ENCODE measurements at regions not wholly inside any gene's neighbourhood (a gene's known extent, or its start where the extent isn't known, plus 50 kb on each side); places are given as distances from the start of the nearest gene placed in this dataset.

DNA sequence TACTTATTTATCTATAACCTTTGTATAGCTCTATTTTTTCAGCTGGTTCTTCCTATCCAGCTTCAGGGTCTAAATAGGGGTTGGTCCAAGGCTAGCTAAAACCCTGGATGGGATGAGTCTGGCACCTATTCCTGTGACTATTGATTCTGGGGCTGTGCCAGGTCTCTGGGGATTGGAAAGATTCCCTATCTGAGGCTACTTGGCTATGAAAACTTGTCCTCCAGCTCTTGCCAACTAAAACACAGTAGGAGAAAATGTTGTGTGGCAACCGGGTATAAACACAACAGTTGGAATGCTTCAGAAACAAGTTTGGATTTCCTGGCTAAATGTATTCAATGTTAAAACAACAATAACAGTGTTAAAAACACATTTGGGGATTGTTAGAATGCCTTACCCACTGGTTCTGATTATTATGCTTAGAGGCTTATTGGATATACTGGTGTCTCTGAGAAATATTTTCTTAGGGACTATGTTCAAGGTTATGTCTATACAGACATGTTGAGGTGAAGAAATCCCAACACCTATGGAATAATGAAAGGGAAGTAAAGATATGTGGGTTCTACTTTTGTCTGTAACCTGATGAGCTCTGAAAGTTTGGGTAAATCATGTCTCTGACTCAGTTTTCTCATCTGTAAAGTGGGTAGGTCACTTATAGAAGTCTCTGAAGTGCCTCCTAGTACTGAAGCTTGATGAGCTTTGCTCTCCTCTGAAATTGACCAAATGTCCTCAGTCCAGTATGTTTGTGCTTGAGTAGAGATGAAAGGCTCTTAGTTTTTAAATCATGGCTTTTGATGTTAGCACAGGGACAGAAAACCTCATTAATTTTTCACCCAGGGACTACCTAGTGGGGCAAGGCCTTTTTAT, 460.7 kb downstream of the MTX2 start (continued):
- no peak for TF ChIP-seq ZNF354C (tag by site-specific recombination; IDR thresholded peaks at IDR 0.05; ENCODE audit: borderline replicate concordance, low read depth)
- TF ChIP-seq IKZF3 (tag by site-specific recombination; IDR thresholded peaks at IDR 0.05): no peak
- 0 out of 2 replicates have a peak, but pooled peaks have one; percentile 19 for TF ChIP-seq ZXDB (tag by site-specific recombination; IDR thresholded peaks at IDR 0.05)
- no peak for TF ChIP-seq ZNF514 (tag by site-specific recombination; IDR thresholded peaks at IDR 0.05)
- TF ChIP-seq ZNF629 (tag by site-specific recombination; IDR thresholded peaks at IDR 0.05): no peak

DNA sequence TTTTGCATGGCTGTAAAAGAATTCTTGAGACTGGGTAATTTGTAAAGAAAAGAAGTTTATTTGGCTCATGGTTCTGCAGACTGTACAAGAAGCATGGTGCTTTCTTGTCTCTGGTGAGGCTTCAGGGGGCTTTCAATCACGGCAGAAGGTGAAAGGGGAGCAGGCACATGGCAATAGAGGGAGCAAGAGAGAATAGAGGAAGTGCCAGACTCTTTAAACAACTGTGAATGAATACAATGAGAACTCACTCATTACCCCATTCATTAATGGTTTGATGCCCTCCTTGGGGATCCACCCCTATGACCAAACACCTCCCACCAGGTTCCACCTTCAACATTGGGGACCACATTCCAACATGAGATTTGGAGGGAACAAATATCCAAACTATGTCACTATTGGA, 463.5 kb downstream of the MTX2 start:
- no peak overlapping the region for H3K4me3 ChIP-seq (ENCODE audit: low read depth, low read length)
- POLR2A ChIA-PET: no interaction called here
- H3K27ac ChIP-seq (ENCODE audit: extremely low read depth, low read depth, low read length): no peak overlapping the region
- CTCF ChIA-PET: no interaction called here
- no peaks in the 10 kb centered on the region for H3K36me3 ChIP-seq (ENCODE audit: control insufficient read depth in 2 of 2, insufficient read depth in 1 of 2, low read length in 2 of 2)
- no peak for TF ChIP-seq ZBTB17 (tag by site-specific recombination; IDR thresholded peaks at IDR 0.05)
- TF ChIP-seq, protein P1, sequence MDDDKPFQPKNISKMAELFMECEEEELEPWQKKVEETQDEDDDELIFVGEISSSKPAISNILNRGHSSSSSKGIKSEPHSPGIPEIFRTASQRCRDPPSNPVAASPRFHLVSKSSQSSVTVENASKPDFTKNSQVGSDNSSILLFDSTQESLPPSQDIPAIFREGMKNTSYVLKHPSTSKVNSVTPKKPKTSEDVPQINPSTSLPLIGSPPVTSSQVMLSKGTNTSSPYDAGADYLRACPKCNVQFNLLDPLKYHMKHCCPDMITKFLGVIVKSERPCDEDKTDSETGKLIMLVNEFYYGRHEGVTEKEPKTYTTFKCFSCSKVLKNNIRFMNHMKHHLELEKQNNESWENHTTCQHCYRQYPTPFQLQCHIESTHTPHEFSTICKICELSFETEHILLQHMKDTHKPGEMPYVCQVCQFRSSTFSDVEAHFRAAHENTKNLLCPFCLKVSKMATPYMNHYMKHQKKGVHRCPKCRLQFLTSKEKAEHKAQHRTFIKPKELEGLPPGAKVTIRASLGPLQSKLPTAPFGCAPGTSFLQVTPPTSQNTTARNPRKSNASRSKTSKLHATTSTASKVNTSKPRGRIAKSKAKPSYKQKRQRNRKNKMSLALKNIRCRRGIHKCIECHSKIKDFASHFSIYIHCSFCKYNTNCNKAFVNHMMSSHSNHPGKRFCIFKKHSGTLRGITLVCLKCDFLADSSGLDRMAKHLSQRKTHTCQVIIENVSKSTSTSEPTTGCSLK (tag by site-specific recombination; IDR thresholded peaks at IDR 0.05): no peak
- TF ChIP-seq ZNF416 (tag by site-specific recombination; IDR thresholded peaks at IDR 0.05): no peak
- TF ChIP-seq, protein P2, sequence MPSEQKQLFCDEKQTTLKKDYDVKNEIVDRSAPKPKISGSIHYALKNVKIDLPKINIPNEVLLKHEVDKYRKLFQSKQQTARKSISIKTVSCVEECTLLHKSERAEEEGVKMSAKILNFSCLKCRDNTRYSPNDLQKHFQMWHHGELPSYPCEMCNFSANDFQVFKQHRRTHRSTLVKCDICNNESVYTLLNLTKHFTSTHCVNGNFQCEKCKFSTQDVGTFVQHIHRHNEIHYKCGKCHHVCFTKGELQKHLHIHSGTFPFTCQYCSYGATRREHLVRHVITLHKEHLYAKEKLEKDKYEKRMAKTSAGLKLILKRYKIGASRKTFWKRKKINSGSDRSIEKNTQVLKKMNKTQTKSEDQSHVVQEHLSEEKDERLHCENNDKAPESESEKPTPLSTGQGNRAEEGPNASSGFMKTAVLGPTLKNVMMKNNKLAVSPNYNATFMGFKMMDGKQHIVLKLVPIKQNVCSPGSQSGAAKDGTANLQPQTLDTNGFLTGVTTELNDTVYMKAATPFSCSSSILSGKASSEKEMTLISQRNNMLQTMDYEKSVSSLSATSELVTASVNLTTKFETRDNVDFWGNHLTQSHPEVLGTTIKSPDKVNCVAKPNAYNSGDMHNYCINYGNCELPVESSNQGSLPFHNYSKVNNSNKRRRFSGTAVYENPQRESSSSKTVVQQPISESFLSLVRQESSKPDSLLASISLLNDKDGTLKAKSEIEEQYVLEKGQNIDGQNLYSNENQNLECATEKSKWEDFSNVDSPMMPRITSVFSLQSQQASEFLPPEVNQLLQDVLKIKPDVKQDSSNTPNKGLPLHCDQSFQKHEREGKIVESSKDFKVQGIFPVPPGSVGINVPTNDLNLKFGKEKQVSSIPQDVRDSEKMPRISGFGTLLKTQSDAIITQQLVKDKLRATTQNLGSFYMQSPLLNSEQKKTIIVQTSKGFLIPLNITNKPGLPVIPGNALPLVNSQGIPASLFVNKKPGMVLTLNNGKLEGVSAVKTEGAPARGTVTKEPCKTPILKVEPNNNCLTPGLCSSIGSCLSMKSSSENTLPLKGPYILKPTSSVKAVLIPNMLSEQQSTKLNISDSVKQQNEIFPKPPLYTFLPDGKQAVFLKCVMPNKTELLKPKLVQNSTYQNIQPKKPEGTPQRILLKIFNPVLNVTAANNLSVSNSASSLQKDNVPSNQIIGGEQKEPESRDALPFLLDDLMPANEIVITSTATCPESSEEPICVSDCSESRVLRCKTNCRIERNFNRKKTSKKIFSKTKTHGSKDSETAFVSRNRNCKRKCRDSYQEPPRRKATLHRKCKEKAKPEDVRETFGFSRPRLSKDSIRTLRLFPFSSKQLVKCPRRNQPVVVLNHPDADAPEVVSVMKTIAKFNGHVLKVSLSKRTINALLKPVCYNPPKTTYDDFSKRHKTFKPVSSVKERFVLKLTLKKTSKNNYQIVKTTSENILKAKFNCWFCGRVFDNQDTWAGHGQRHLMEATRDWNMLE (tag by site-specific recombination; conservative IDR thresholded peaks at IDR 0.05; ENCODE audit: low read depth): no peak
- TF ChIP-seq, protein P3, sequence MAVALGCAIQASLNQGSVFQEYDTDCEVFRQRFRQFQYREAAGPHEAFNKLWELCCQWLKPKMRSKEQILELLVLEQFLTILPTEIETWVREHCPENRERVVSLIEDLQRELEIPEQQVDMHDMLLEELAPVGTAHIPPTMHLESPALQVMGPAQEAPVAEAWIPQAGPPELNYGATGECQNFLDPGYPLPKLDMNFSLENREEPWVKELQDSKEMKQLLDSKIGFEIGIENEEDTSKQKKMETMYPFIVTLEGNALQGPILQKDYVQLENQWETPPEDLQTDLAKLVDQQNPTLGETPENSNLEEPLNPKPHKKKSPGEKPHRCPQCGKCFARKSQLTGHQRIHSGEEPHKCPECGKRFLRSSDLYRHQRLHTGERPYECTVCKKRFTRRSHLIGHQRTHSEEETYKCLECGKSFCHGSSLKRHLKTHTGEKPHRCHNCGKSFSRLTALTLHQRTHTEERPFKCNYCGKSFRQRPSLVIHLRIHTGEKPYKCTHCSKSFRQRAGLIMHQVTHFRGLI (tag by site-specific recombination; IDR thresholded peaks at IDR 0.05): no peak
- no peak for TF ChIP-seq REPIN1 (tag by site-specific recombination; IDR thresholded peaks at IDR 0.05; ENCODE audit: low read depth)
- TF ChIP-seq ZNF514 (tag by site-specific recombination; IDR thresholded peaks at IDR 0.05): no peak
- TF ChIP-seq ZNF677 (tag by site-specific recombination; IDR thresholded peaks at IDR 0.05): no peak
- TF ChIP-seq ZNF404 (tag by site-specific recombination; IDR thresholded peaks at IDR 0.05): no peak
- TF ChIP-seq, protein P4, sequence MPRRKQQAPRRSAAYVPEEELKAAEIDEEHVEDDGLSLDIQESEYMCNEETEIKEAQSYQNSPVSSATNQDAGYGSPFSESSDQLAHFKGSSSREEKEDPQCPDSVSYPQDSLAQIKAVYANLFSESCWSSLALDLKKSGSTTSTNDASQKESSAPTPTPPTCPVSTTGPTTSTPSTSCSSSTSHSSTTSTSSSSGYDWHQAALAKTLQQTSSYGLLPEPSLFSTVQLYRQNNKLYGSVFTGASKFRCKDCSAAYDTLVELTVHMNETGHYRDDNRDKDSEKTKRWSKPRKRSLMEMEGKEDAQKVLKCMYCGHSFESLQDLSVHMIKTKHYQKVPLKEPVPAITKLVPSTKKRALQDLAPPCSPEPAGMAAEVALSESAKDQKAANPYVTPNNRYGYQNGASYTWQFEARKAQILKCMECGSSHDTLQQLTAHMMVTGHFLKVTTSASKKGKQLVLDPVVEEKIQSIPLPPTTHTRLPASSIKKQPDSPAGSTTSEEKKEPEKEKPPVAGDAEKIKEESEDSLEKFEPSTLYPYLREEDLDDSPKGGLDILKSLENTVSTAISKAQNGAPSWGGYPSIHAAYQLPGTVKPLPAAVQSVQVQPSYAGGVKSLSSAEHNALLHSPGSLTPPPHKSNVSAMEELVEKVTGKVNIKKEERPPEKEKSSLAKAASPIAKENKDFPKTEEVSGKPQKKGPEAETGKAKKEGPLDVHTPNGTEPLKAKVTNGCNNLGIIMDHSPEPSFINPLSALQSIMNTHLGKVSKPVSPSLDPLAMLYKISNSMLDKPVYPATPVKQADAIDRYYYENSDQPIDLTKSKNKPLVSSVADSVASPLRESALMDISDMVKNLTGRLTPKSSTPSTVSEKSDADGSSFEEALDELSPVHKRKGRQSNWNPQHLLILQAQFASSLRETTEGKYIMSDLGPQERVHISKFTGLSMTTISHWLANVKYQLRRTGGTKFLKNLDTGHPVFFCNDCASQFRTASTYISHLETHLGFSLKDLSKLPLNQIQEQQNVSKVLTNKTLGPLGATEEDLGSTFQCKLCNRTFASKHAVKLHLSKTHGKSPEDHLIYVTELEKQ (tag by site-specific recombination; IDR thresholded peaks at IDR 0.05; ENCODE audit: borderline replicate concordance): no peak
- no peak for TF ChIP-seq ZNF660 (tag by site-specific recombination; IDR thresholded peaks at IDR 0.05)
- no peak for TF ChIP-seq MZF1 (tag by site-specific recombination; IDR thresholded peaks at IDR 0.05; ENCODE audit: borderline replicate concordance)
- TF ChIP-seq ZNF510 (tag by site-specific recombination; IDR thresholded peaks at IDR 0.05; ENCODE audit: insufficient replicate concordance): no peak
- TF ChIP-seq ZNF571 (tag by site-specific recombination; IDR thresholded peaks at IDR 0.05): no peak
- no peak for TF ChIP-seq WT1 (tag by site-specific recombination; IDR thresholded peaks at IDR 0.05)
- TF ChIP-seq, protein P5, sequence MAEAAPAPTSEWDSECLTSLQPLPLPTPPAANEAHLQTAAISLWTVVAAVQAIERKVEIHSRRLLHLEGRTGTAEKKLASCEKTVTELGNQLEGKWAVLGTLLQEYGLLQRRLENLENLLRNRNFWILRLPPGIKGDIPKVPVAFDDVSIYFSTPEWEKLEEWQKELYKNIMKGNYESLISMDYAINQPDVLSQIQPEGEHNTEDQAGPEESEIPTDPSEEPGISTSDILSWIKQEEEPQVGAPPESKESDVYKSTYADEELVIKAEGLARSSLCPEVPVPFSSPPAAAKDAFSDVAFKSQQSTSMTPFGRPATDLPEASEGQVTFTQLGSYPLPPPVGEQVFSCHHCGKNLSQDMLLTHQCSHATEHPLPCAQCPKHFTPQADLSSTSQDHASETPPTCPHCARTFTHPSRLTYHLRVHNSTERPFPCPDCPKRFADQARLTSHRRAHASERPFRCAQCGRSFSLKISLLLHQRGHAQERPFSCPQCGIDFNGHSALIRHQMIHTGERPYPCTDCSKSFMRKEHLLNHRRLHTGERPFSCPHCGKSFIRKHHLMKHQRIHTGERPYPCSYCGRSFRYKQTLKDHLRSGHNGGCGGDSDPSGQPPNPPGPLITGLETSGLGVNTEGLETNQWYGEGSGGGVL (tag by site-specific recombination; IDR thresholded peaks at IDR 0.05): no peak
- no peak for TF ChIP-seq ZNF155 (tag by site-specific recombination; IDR thresholded peaks at IDR 0.05)
- no peaks in the 10 kb centered on the region for H3K9me3 ChIP-seq (ENCODE audit: control insufficient read depth, insufficient read depth, low read depth, low read length)
- H3K4me1 ChIP-seq (ENCODE audit: control insufficient read depth, insufficient read depth, low read length): no peaks in the 10 kb centered on the region
